GM23338 (cell line): ENCODE measurements at regions not wholly inside any gene's neighbourhood (a gene's known extent, or its start where the extent isn't known, plus 50 kb on each side); places are given as distances from the start of the nearest gene placed in this dataset.

Experiments used
- ATAC-seq: fragments of 200-7000 bp; cut with Tn5 transposase; 3 replicates; pipeline ENCODE4 v1.9.1; 2020
- DNase-seq: peaks from one replicate; pipeline ENCODE4 v3.0.0-alpha.2; 2015; ENCODE audit warnings: low spot score
- H2AFZ ChIP-seq: fragments of 200-600 bp; sonication (generic); 2 replicates; pipeline ENCODE4 v1.8.0; 2016; ENCODE audit warnings: antibody characterized with exemption, mild to moderate bottlenecking, moderate library complexity
- H3F3A ChIP-seq: fragments of 200-600 bp; sonication (generic); replicated peaks from 2 replicates; pipeline ENCODE4 v1.8.0; 2017; ENCODE audit warnings: antibody characterized with exemption, mixed run types, low read depth
- H3K27ac ChIP-seq: fragments of 200-600 bp; sonication (generic); 2 replicates; pipeline ENCODE4 v1.6.1; 2016; ENCODE audit warnings: low read depth
- H3K27me3 ChIP-seq: fragments of 200-600 bp; sonication (generic); 2 replicates; pipeline ENCODE4 v1.8.0; 2016; ENCODE audit warnings: mild to moderate bottlenecking, mixed run types, moderate library complexity; ENCODE audit not compliant: insufficient read depth
- H3K36me3 ChIP-seq: fragments of 200-600 bp; sonication (generic); 2 replicates; pipeline ENCODE4 v1.8.0; 2016; ENCODE audit warnings: mild to moderate bottlenecking; ENCODE audit not compliant: insufficient read depth
- H3K4me1 ChIP-seq: fragments of 200-600 bp; sonication (generic); 2 replicates; pipeline ENCODE4 v1.8.0; 2016; ENCODE audit warnings: mild to moderate bottlenecking, moderate library complexity; ENCODE audit not compliant: insufficient read depth
- H3K4me2 ChIP-seq: fragments of 200-600 bp; sonication (generic); 2 replicates; pipeline ENCODE4 v1.7.1; 2017; ENCODE audit warnings: mixed run types
- H3K4me3 ChIP-seq: fragments of 200-600 bp; sonication (generic); 2 replicates; pipeline ENCODE4 v1.6.1; 2016; ENCODE audit warnings: mixed run types
- H3K79me2 ChIP-seq: fragments of 200-600 bp; sonication (generic); replicated peaks from 2 replicates; pipeline ENCODE4 v1.8.0; 2017; ENCODE audit warnings: mild to moderate bottlenecking; ENCODE audit not compliant: insufficient read depth
- H3K9me2 ChIP-seq: fragments of 200-600 bp; sonication (generic); 2 replicates; pipeline ENCODE4 v1.8.0; 2017; ENCODE audit not compliant: insufficient read depth
- H4K20me1 ChIP-seq: fragments of 200-600 bp; sonication (generic); replicated peaks from 2 replicates; pipeline ENCODE4 v1.8.0; 2017; ENCODE audit warnings: mild to moderate bottlenecking; ENCODE audit not compliant: insufficient read depth
- H3K27ac Mint-ChIP-seq: 2 replicates; pipeline ENCODE4 v1.8.0; 2020; ENCODE audit warnings: inconsistent platforms, mild to moderate bottlenecking, moderate library complexity, mixed read lengths
- H3K27me3 Mint-ChIP-seq: 3 replicates; pipeline ENCODE4 v1.8.0; 2022; ENCODE audit warnings: low read depth, mild to moderate bottlenecking, moderate library complexity, mixed read lengths, inconsistent platforms; ENCODE audit not compliant: insufficient read depth, poor library complexity
- H3K36me3 Mint-ChIP-seq: 3 replicates; pipeline ENCODE4 v1.8.0; 2021; ENCODE audit warnings: low read depth, mild to moderate bottlenecking, inconsistent platforms, moderate library complexity, mixed read lengths
- H3K4me1 Mint-ChIP-seq: 3 replicates; pipeline ENCODE4 v1.8.0; 2020; ENCODE audit warnings: mild to moderate bottlenecking, inconsistent platforms, mixed read lengths
- H3K4me3 Mint-ChIP-seq: 3 replicates; pipeline ENCODE4 v1.8.0; 2021; ENCODE audit warnings: moderate library complexity, mild to moderate bottlenecking, inconsistent platforms, mixed read lengths
- H3K9me3 Mint-ChIP-seq: 3 replicates; pipeline ENCODE4 v1.8.0; 2020; ENCODE audit warnings: moderate library complexity, mild to moderate bottlenecking, inconsistent platforms, mixed read lengths
- CREB1 ChIP-seq: fragments of 250-450 bp; sonication (Bioruptor Pico); IDR thresholded peaks from 2 replicates; pipeline ENCODE4 v1.5.0; 2020; ENCODE audit warnings: low read depth, mild to moderate bottlenecking, moderate library complexity
- EZH2 ChIP-seq: fragments of 200-600 bp; sonication (generic); IDR thresholded peaks from one replicate; pipeline ENCODE4 v1.8.0; 2017; ENCODE audit warnings: antibody characterized with exemption, mild to moderate bottlenecking, low read depth; ENCODE audit not compliant: unreplicated experiment
- EZH2phosphoT487 ChIP-seq: fragments of 200-600 bp; sonication (generic); IDR thresholded peaks from one replicate; pipeline ENCODE4 v1.8.1; 2018; ENCODE audit warnings: antibody characterized with exemption; ENCODE audit not compliant: unreplicated experiment
- JUNB ChIP-seq: IDR thresholded peaks from one replicate; pipeline ENCODE4 v1.6.1; 2016; ENCODE audit warnings: antibody characterized with exemption; ENCODE audit not compliant: unreplicated experiment
- NANOG ChIP-seq: IDR thresholded peaks from 2 replicates; pipeline ENCODE4 v1.6.1; 2016; ENCODE audit warnings: antibody characterized with exemption, borderline replicate concordance
- POLR2AphosphoS5 ChIP-seq: IDR thresholded peaks from 2 replicates; pipeline ENCODE4 v1.6.1; 2016; ENCODE audit warnings: antibody characterized with exemption, low read depth
- ZNF114 ChIP-seq: fragments of 250-450 bp; sonication (Bioruptor Pico); IDR thresholded peaks from 2 replicates; pipeline ENCODE4 v1.5.0; 2020; ENCODE audit warnings: mild to moderate bottlenecking, moderate library complexity
- ZNF331 ChIP-seq: fragments of 250-450 bp; sonication (Bioruptor Pico); IDR thresholded peaks from 2 replicates; pipeline ENCODE4 v1.5.0; 2020; ENCODE audit warnings: low read depth, mild to moderate bottlenecking, moderate library complexity
- TF ChIP-seq, protein P1 (sequence below): fragments of 250-450 bp; sonication (Bioruptor Pico); IDR thresholded peaks from 2 replicates; pipeline ENCODE4 v1.5.0; 2020; ENCODE audit warnings: mild to moderate bottlenecking, moderate library complexity
- TF ChIP-seq, protein P2 (sequence below), 2 experiments: fragments of 200-600 bp in 1 of 2; sonication (generic) in 1 of 2; conservative IDR thresholded peaks; 2 replicates each; pipeline versions ENCODE4 v1.5.1 to v1.6.1; 2016 to 2017; ENCODE audit warnings: antibody characterized with exemption in 2 of 2, low read depth in 2 of 2, mild to moderate bottlenecking in 2 of 2, moderate library complexity in 1 of 2
- TF ChIP-seq, protein P3 (sequence below): IDR thresholded peaks from 2 replicates; pipeline ENCODE4 v1.6.1; 2016; ENCODE audit warnings: antibody characterized with exemption

DNA sequence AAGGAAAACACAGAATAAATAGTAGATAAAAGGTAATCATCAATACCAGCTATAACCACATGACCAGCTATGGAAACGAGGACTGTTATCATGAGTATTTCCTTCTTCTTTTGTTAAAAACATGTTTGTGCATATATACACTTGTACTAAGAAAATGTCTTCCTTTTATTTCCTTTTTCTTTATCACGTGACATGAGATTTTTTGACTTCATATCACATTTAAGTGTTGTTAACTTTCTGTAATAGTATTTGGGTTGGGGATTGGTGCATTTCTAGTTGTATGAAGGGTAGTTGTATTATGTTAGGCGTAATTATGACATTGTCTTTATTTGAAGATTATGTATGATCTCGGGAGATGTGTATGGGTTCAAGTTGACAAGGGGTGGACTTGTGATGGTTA is 278.5 kb upstream of the ZNF385D start (continued):
- TF ChIP-seq, protein P1, sequence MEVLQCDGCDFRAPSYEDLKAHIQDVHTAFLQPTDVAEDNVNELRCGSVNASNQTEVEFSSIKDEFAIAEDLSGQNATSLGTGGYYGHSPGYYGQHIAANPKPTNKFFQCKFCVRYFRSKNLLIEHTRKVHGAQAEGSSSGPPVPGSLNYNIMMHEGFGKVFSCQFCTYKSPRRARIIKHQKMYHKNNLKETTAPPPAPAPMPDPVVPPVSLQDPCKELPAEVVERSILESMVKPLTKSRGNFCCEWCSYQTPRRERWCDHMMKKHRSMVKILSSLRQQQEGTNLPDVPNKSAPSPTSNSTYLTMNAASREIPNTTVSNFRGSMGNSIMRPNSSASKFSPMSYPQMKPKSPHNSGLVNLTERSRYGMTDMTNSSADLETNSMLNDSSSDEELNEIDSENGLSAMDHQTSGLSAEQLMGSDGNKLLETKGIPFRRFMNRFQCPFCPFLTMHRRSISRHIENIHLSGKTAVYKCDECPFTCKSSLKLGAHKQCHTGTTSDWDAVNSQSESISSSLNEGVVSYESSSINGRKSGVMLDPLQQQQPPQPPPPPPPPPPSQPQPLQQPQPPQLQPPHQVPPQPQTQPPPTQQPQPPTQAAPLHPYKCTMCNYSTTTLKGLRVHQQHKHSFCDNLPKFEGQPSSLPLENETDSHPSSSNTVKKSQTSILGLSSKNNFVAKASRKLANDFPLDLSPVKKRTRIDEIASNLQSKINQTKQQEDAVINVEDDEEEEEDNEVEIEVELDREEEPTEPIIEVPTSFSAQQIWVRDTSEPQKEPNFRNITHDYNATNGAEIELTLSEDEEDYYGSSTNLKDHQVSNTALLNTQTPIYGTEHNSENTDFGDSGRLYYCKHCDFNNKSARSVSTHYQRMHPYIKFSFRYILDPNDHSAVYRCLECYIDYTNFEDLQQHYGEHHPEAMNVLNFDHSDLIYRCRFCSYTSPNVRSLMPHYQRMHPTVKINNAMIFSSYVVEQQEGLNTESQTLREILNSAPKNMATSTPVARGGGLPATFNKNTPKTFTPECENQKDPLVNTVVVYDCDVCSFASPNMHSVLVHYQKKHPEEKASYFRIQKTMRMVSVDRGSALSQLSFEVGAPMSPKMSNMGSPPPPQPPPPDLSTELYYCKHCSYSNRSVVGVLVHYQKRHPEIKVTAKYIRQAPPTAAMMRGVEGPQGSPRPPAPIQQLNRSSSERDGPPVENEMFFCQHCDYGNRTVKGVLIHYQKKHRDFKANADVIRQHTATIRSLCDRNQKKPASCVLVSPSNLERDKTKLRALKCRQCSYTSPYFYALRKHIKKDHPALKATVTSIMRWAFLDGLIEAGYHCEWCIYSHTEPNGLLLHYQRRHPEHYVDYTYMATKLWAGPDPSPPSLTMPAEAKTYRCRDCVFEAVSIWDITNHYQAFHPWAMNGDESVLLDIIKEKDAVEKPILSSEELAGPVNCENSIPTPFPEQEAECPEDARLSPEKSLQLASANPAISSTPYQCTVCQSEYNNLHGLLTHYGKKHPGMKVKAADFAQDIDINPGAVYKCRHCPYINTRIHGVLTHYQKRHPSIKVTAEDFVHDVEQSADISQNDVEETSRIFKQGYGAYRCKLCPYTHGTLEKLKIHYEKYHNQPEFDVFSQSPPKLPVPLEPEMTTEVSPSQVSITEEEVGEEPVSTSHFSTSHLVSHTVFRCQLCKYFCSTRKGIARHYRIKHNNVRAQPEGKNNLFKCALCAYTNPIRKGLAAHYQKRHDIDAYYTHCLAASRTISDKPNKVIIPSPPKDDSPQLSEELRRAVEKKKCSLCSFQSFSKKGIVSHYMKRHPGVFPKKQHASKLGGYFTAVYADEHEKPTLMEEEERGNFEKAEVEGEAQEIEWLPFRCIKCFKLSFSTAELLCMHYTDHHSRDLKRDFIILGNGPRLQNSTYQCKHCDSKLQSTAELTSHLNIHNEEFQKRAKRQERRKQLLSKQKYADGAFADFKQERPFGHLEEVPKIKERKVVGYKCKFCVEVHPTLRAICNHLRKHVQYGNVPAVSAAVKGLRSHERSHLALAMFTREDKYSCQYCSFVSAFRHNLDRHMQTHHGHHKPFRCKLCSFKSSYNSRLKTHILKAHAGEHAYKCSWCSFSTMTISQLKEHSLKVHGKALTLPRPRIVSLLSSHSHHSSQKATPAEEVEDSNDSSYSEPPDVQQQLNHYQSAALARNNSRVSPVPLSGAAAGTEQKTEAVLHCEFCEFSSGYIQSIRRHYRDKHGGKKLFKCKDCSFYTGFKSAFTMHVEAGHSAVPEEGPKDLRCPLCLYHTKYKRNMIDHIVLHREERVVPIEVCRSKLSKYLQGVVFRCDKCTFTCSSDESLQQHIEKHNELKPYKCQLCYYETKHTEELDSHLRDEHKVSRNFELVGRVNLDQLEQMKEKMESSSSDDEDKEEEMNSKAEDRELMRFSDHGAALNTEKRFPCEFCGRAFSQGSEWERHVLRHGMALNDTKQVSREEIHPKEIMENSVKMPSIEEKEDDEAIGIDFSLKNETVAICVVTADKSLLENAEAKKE = no peak
- no peak for TF ChIP-seq CREB1 (CRISPR knock-in tag)
- TF ChIP-seq ZNF114 (CRISPR knock-in tag) = no peak
- no peak for TF ChIP-seq EZH2
- no peak for TF ChIP-seq NANOG
- no peak for TF ChIP-seq JUNB
- TF ChIP-seq, protein P2, sequence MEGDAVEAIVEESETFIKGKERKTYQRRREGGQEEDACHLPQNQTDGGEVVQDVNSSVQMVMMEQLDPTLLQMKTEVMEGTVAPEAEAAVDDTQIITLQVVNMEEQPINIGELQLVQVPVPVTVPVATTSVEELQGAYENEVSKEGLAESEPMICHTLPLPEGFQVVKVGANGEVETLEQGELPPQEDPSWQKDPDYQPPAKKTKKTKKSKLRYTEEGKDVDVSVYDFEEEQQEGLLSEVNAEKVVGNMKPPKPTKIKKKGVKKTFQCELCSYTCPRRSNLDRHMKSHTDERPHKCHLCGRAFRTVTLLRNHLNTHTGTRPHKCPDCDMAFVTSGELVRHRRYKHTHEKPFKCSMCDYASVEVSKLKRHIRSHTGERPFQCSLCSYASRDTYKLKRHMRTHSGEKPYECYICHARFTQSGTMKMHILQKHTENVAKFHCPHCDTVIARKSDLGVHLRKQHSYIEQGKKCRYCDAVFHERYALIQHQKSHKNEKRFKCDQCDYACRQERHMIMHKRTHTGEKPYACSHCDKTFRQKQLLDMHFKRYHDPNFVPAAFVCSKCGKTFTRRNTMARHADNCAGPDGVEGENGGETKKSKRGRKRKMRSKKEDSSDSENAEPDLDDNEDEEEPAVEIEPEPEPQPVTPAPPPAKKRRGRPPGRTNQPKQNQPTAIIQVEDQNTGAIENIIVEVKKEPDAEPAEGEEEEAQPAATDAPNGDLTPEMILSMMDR (conservative IDR thresholded peaks at IDR 0.05; ENCODE audit: low read depth in 2 of 2) = no peak
- TF ChIP-seq POLR2AphosphoS5 = no peak
- TF ChIP-seq EZH2phosphoT487 = no peak

DNA sequence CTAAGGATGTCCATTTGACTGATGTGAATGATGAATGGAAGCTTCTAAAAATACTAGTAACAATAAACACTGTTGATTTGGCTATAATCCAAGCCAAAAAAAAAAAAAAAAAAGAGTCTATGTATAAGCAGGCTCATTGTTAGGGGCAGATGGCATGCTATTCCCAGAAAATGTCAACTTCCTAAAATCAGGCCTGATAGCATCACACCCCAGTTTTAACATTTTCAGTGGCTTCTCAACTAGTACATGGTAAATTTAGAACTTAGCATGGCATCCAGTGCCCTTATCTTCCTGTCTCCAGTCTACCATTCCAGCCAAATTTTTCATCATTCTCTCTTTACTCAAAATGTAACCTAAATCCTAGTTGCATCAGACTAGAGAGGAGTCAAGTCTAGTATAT is 288.2 kb upstream of the ZNF385D start:
- no peaks in the 10 kb centered on the region for H3K4me1 ChIP-seq
- Mint-ChIP-seq H3K36me3 (no peaks in the 10 kb centered on the region), H3K27me3 (no peaks in the 10 kb centered on the region), H3K27ac (no peak overlapping the region), H3K4me1 (peaks cover 3% of the 10 kb centered on the region; the same call in 1 of the 3 replicates), H3K4me3 (no peak overlapping the region), H3K9me3 (no peaks in the 10 kb centered on the region)
- H2AFZ ChIP-seq = no peak overlapping the region
- H3K27ac ChIP-seq = no peak overlapping the region
- no peaks in the 10 kb centered on the region for H3F3A ChIP-seq
- no peak overlapping the region for H3K4me3 ChIP-seq
- no peaks in the 10 kb centered on the region for H3K9me2 ChIP-seq
- DNase-seq (no peak), ATAC-seq (no peak)
- no peak for TF ChIP-seq JUNB
- no peak for TF ChIP-seq ZNF114 (CRISPR knock-in tag)
- TF ChIP-seq, protein P3, sequence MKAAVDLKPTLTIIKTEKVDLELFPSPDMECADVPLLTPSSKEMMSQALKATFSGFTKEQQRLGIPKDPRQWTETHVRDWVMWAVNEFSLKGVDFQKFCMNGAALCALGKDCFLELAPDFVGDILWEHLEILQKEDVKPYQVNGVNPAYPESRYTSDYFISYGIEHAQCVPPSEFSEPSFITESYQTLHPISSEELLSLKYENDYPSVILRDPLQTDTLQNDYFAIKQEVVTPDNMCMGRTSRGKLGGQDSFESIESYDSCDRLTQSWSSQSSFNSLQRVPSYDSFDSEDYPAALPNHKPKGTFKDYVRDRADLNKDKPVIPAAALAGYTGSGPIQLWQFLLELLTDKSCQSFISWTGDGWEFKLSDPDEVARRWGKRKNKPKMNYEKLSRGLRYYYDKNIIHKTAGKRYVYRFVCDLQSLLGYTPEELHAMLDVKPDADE = no peak
- TF ChIP-seq ZNF331 (CRISPR knock-in tag) = no peak
- TF ChIP-seq, protein P2 (conservative IDR thresholded peaks at IDR 0.05; ENCODE audit: low read depth in 2 of 2) = no peak
- H4K20me1 ChIP-seq = no peaks in the 10 kb centered on the region
- H3K79me2 ChIP-seq = no peaks in the 10 kb centered on the region
- no peak overlapping the region for H3K4me2 ChIP-seq
- no peaks in the 10 kb centered on the region for H3K27me3 ChIP-seq
- no peaks in the 10 kb centered on the region for H3K36me3 ChIP-seq
